OCI-LY1 (cell line): ENCODE measurements at regions not wholly inside any gene's neighbourhood (a gene's known extent, or its start where the extent isn't known, plus 50 kb on each side); places are given as distances from the start of the nearest gene placed in this dataset.

Source experiments
- EZH2 ChIP-seq: fragments of 200-600 bp; sonication (generic), shearing (Covaris generic); IDR thresholded peaks from 2 replicates; pipeline ENCODE4 v1.8.0; 2017; ENCODE audit warnings: borderline replicate concordance, mixed run types, mild to moderate bottlenecking, antibody characterized with exemption, low read length, moderate library complexity, mixed read lengths
- TF ChIP-seq, protein P1 (sequence below): fragments of 200-600 bp; sonication (generic), shearing (Covaris generic); IDR thresholded peaks from 2 replicates; pipeline ENCODE4 v1.5.1; 2017; ENCODE audit warnings: mild to moderate bottlenecking, antibody characterized with exemption, low read length, moderate library complexity, mixed read lengths

DNA sequence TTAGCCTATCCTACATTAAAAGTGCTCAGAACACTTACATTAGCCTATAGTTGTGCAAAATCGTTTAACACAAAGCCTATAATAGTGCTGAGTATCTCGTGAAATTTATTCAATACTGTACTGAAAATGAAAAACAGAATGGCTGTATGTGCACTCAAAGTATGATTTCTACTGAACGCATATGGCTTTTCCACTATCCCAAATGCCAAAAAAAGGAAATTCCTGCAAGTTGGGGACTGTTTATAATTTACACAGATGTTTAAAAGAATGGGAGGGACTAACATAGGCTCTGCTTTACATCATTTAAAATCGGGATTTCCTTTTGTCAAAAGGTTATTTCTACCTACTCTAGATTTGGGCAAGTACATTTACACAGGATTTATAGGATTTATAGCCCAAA lies 101.4 kb upstream of the PELI1 start:
- TF ChIP-seq, protein P1, sequence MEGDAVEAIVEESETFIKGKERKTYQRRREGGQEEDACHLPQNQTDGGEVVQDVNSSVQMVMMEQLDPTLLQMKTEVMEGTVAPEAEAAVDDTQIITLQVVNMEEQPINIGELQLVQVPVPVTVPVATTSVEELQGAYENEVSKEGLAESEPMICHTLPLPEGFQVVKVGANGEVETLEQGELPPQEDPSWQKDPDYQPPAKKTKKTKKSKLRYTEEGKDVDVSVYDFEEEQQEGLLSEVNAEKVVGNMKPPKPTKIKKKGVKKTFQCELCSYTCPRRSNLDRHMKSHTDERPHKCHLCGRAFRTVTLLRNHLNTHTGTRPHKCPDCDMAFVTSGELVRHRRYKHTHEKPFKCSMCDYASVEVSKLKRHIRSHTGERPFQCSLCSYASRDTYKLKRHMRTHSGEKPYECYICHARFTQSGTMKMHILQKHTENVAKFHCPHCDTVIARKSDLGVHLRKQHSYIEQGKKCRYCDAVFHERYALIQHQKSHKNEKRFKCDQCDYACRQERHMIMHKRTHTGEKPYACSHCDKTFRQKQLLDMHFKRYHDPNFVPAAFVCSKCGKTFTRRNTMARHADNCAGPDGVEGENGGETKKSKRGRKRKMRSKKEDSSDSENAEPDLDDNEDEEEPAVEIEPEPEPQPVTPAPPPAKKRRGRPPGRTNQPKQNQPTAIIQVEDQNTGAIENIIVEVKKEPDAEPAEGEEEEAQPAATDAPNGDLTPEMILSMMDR, result no peak
- no peak for TF ChIP-seq EZH2
